DMS153 treated with DMSO at 0.1 percent for 48 hours (cell line): ENCODE measurements at regions not wholly inside any gene's neighbourhood (a gene's known extent, or its start where the extent isn't known, plus 50 kb on each side); places are given as distances from the start of the nearest gene placed in this dataset.

ENCODE experiments used
- DNase-seq: peaks from one replicate; lab custom pipeline; 2025; ENCODE audit not compliant: unreplicated experiment; lab: John Stamatoyannopoulos, UW

DNA sequence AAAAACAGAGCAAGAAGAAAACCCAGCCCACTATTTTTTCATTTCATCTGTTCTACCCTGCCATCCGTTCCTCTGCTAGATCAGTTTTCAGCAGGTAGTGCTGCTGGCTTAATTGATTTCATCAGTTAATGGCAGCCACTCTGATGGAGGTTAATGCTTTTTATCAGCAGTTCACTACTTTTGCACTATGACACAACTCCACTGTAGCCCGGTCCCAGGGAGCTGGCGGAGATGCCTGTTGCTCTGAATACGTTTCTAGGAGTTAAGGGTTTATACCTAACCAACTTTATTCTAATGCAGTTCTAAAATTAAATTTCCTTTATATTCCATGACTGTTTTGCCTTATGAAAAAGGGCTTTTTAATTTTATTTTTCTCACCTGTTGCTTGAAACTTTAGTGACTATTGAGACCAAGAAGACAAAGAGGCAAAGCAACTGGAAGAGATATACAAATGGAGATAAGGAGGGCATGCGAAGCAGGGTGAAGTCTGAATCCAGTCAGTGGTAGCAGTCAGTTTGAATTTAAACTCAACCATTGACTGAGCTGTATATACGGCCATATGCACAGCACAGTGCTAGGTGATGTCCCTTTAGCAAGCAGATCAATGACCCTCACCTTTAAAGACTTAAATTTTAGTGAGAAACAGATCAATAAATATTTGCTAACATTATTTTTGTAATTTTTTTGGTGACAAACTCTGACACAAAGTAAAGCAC lies 477.9 kb downstream of the LMO4 start:
- no peak for DNase-seq

DNA sequence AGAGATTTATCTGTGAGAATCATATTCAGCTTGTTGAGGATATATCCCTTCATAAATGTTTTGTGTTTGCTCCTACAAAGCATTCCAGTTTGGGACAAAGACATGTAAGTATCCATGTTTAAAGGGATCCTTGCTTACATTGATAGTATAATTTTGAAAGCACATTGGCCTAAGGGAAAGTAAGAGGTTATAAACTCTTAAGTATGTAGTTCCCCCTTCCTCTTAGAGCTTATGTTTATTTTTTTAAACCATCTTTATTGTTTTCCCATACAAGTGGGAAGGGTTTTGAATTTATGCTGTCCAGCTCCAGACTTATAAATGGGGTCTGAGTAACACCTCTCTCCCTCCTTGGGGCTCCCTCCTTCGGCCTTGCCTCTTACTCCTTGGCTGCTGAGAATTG lies 481.5 kb downstream of the LMO4 start:
- DNase-seq, result no peak

GRCh38 chr1:87812871-87813577 lies 484.3 kb downstream of the LMO4 start:
- no peak for DNase-seq

DNA sequence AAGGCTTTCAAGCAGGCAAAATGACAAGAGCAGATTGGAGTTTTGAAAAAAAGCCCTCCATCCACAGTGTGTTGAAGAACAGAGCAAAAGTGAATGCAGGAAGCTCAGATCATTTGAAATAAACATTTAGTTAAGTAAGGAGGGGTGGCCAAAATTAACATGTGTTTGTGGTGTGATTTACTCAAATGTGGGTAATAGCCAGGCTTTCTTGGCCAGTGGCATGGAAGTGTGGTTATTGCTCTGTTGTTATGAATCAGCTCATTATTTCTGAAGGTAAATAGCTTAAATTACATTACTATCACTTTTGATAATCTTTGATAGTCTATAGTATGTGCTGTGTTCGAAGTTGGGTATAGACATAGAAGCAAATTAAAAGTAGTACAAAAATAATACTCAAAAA lies 485.9 kb downstream of the LMO4 start:
- no peak for DNase-seq

- no peak for DNase-seq
Measured at GRCh38 chr1:87816646-87817045, 488.0 kb downstream of the LMO4 start.

DNA sequence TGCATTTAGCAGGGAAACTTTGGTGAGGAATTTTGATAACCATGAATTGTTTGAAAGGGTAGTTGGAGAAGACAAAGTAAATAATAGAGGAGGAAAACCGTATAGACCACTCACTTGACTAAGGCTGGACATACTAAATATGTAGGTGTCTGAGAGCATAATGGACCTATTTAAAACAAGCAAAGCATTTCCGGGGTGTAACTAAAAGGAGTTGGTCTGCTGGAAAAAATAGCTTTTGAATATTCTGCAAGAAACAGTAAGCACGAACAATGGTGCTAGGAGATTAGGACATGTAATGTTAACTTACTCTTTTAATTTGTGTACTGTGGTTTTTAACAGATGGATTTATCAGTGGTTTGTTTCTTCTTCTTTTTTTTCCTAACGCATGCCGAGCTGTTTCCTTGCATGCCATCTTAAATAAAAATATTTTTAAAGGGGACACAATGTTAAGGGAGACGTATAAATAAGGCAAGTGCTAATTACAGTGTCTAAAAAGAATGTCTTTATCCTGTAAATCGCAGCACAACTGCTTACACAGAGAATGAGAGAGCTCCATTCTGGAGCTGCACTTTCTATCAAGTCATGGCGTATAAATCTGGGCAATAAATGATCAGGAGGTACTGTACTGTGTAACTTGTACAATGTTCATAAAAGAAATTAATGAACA lies 492.1 kb downstream of the LMO4 start:
- no peak for DNase-seq

GRCh38 chr1:87821335-87821697 lies 492.6 kb downstream of the LMO4 start:
- no peak for DNase-seq

DNA sequence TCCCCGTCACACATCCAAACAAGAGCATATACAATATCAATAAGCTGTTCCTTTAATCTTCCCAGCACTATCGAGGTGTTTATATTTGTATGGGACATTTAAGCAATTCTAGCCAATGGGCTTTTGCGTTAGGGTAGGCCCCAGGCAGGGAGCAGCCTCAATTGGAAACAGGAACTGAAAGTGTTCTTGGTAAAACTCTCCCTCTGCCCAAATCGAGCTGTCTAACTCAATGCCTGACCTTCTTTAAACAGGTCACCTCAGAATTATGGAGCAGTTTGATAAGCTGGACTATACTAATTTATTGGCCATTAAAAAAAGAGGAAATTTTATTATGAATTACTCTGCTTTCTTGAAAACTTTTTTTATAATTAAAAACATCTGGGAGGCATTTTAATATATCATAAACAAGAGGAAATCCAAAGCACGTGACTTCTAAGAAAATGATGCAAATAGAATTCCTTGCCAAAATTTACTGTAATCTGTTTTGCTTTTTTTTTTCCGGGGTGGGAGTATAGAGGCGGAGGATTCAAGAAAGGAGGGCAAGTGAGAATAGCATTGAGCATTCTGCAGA lies 498.1 kb downstream of the LMO4 start:
- DNase-seq, result no peak

DNA sequence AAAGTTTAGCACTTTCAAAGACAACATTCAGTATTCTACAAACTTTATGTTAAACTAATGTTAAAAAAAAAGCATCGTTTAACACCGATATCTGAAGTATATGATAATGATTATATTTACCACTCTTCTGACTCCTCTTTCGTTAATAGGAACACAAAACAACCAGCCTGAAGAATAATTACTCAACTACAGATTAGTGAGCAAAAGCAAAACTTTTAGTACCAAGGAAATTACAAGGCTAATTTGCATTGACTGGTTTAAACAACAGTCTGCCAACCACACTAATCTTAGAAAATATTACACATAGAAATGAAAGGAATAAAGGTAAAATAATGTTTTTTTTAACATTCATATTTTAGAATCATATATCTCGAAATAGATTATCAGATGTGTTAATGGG lies 500.7 kb downstream of the LMO4 start:
- no peak for DNase-seq

GRCh38 chr1:87830432-87830978 lies 501.8 kb downstream of the LMO4 start:
- no peak for DNase-seq

- DNase-seq, result no peak
Measured at GRCh38 chr1:87833166-87833565, 504.5 kb downstream of the LMO4 start.

DNA sequence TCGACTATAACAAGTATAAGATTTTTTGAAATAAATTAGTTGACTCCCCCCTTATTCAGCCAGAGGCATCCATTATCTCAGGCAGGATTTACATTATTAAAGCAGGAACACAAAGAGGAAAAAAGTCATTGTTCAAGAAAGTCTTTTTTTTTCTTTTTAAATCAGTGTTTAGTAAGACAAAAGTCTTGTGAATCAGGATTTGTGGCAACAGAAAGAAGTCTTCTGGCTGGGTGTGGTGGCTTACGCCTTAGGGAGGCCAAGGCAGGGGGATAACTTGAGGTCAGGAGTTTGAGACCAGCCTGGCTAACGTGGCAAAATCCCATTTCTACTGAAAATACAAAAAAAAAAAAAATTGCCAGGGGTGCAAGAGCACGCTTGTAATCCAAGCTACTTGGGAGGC lies 505.5 kb downstream of the LMO4 start:
- DNase-seq, result no peak

DNA sequence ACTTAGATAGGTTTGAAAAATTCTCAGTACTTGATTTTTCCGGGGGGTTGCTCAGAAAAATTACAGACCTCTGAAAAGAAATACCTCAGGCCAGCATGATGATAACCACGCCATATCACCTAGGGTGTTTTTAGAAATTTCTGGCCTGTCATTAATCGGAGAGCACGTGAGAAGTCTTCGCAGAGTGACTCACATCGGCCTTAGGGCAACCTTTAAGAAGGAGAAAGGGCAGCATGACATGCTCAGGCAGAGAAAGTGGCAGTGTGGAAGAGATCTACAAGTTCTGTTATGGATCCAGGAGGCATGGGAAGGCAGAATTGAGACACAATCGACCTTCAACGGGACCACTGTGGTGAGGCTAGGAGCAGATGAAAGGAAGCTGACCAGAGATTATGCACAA lies 506.3 kb downstream of the LMO4 start:
- DNase-seq, result no peak

GRCh38 chr1:87840767-87841166 lies 512.1 kb downstream of the LMO4 start:
- no peak for DNase-seq

DNA sequence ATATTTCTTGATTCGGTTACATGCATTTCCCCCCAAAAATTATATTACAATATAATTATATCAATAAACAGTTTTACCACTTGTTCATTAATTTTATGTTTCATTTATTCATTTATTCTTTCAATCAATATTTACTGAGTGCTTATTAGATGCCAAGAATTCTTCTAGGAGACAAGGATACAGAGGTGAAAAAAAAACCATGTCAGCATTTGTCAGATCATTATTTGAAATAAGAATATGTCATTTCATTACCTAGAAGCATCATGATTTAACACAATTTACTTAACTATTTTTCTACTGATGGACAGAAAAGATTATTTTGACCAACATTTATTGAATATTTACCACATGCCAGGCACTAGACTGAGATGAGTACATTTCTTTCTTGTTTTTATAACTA lies 512.7 kb downstream of the LMO4 start:
- no peak for DNase-seq

- DNase-seq, result no peak
Measured at GRCh38 chr1:87842156-87842555, 513.5 kb downstream of the LMO4 start.

DNA sequence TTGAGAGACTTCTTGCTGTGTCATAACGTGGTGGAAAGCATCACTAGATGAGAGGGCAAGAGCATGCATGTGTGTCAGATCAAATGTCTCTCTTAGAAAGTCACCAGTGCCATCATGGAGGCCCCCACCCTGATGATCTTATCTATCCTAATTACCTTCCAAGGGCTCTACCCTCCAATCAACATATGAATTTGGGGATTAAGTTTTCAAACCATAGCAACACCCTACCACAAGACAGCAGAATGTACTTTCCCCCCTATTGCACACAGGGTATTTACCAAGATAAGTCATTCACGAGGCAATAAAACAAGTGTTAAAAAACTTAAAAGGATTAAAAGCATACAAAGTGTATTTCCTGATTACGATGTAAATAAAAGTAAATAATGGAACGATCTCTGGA lies 515.6 kb downstream of the LMO4 start:
- no peak for DNase-seq

DNA sequence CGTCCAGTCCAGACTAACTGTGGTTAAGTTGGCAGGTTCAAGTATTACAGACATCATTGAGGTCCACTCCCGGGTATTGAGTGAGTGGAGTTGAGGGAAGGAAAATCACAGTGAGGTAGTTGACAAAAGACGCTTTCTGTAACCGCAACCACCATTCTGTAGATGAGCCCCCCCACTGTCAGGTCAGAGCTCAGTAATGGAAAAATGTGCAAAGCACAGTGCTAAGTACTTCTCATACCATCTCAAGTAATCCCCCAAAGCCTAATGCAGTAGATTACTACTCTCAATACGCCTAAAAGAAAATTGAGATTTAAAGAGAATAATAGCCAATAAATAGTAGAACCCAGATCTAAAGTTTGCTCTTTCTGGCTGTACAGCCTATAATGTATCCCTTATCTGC lies 522.8 kb downstream of the LMO4 start:
- no peak for DNase-seq

- no peak for DNase-seq
Measured at GRCh38 chr1:87852410-87853161, 523.9 kb downstream of the LMO4 start.

- no peak for DNase-seq
Measured at GRCh38 chr1:87853576-87854351, 525.1 kb downstream of the LMO4 start.
